RKO (cell line): ENCODE measurements at regions not wholly inside any gene's neighbourhood (a gene's known extent, or its start where the extent isn't known, plus 50 kb on each side); places are given as distances from the start of the nearest gene placed in this dataset.
"Not testable (repeated sequence)": the region's sequence is repeated elsewhere in the genome, so short reads cannot be mapped to it uniquely, and the experiment has no call there.

Source experiments
- DNase-seq: peaks from one replicate; pipeline ENCODE4 v3.0.0-alpha.2; 2016; ENCODE audit warnings: low spot score

- DNase-seq, result peak; percentile 9
These were observed 263.7 kb downstream of the ANAPC1 start for GRCh38 chr2:111620281-111620680.

- no peak for DNase-seq
These were observed 261.1 kb downstream of the ANAPC1 start for GRCh38 chr2:111622859-111623258.

- no peak for DNase-seq
These were observed 260.6 kb downstream of the ANAPC1 start for GRCh38 chr2:111623380-111623779.

- no peak for DNase-seq
These were observed 259.4 kb downstream of the ANAPC1 start for GRCh38 chr2:111624411-111625156.

GRCh38 chr2:111625157-111625537 is 258.8 kb downstream of the ANAPC1 start:
- DNase-seq, result not testable (repeated sequence)

GRCh38 chr2:111626037-111626864 is 257.7 kb downstream of the ANAPC1 start:
- no peak for DNase-seq

- DNase-seq, result no peak
These were observed 257.2 kb downstream of the ANAPC1 start for GRCh38 chr2:111626865-111627163.

GRCh38 chr2:111627256-111627655 is 256.7 kb downstream of the ANAPC1 start:
- no peak for DNase-seq

- DNase-seq, result no peak
These were observed 255.8 kb downstream of the ANAPC1 start for GRCh38 chr2:111628221-111628620.

GRCh38 chr2:111629983-111630382 is 254.0 kb downstream of the ANAPC1 start:
- no peak for DNase-seq

- DNase-seq, result no peak
These were observed 251.3 kb downstream of the ANAPC1 start for GRCh38 chr2:111632661-111633060.

GRCh38 chr2:111633189-111633588 is 250.8 kb downstream of the ANAPC1 start:
- no peak for DNase-seq

- DNase-seq, result no peak
These were observed 250.3 kb downstream of the ANAPC1 start for GRCh38 chr2:111633643-111634042.

GRCh38 chr2:111634050-111634794 is 249.8 kb downstream of the ANAPC1 start:
- DNase-seq, result no peak

GRCh38 chr2:111634995-111635538 is 248.9 kb downstream of the ANAPC1 start:
- no peak for DNase-seq

- no peak for DNase-seq
These were observed 247.1 kb downstream of the ANAPC1 start for GRCh38 chr2:111636905-111637304.

GRCh38 chr2:111638274-111638877 is 245.6 kb downstream of the ANAPC1 start:
- DNase-seq, result no peak

GRCh38 chr2:111640480-111640879 is 243.5 kb downstream of the ANAPC1 start:
- DNase-seq, result no peak

- no peak for DNase-seq
These were observed 241.2 kb downstream of the ANAPC1 start for GRCh38 chr2:111642586-111643327.

- DNase-seq, result no peak
These were observed 240.2 kb downstream of the ANAPC1 start for GRCh38 chr2:111643759-111644158.

GRCh38 chr2:111647359-111647758 is 236.6 kb downstream of the ANAPC1 start:
- no peak for DNase-seq
